H1 (cell line): ENCODE measurements at regions not wholly inside any gene's neighbourhood (a gene's known extent, or its start where the extent isn't known, plus 50 kb on each side); places are given as distances from the start of the nearest gene placed in this dataset.

Source experiments
- CTCF ChIA-PET: fragments of 300-600 bp; sonication (Branson Sonifier 250); formaldehyde crosslinking; loops from one replicate; lab custom pipeline; 2021; ENCODE audit not compliant: partially characterized antibody; lab: Charles Lee
- POLR2A ChIA-PET: fragments of 300-600 bp; sonication (Branson Sonifier 250); formaldehyde crosslinking; loops from one replicate; lab custom pipeline; 2021; ENCODE audit warnings: inconsistent platforms; ENCODE audit not compliant: partially characterized antibody; lab: Charles Lee
- DNase-seq, 2 experiments: peaks; one replicate each; pipeline versions ENCODE4 v3.0.0 to v3.0.0-alpha.2; 2010 to 2022; ENCODE audit warnings: low spot score in 2 of 2, low read depth in 1 of 2, mixed read lengths in 1 of 2
- FAIRE-seq: peaks from 2 replicates; lab custom pipeline; 2011; peaks lifted over from hg19 to GRCh38; lab: Jason Lieb, UNC
- H2AFZ ChIP-seq: 2 replicates; pipeline ENCODE4 v1.8.1; 2012; ENCODE audit warnings: low read length, inconsistent platforms
- H2AK5ac ChIP-seq: 2 replicates; pipeline ENCODE4 v1.6.1; 2013; ENCODE audit warnings: low read depth, low read length
- H2BK120ac ChIP-seq: replicated peaks from 2 replicates; pipeline ENCODE3; 2013; ENCODE audit warnings: low read depth, low read length, inconsistent platforms
- H2BK12ac ChIP-seq: 2 replicates; pipeline ENCODE4 v1.6.1; 2013; ENCODE audit warnings: low read depth, low read length
- H2BK15ac ChIP-seq: 2 replicates; pipeline ENCODE4 v1.6.1; 2013; ENCODE audit warnings: low read length
- H2BK20ac ChIP-seq: 2 replicates; pipeline ENCODE4 v1.6.1; 2013; ENCODE audit warnings: low read length
- H2BK5ac ChIP-seq: 2 replicates; pipeline ENCODE4 v1.6.1; 2013; ENCODE audit warnings: low read depth, low read length
- H3K14ac ChIP-seq: 2 replicates; pipeline ENCODE4 v1.6.1; 2013; ENCODE audit warnings: inconsistent platforms; ENCODE audit not compliant: insufficient read length
- H3K18ac ChIP-seq: 2 replicates; pipeline ENCODE4 v1.6.1; 2013; ENCODE audit warnings: low read length; ENCODE audit errors: extremely low read depth
- H3K23ac ChIP-seq: 2 replicates; pipeline ENCODE4 v1.6.1; 2013; ENCODE audit warnings: inconsistent platforms; ENCODE audit not compliant: insufficient read length
- H3K23me2 ChIP-seq: 2 replicates; pipeline ENCODE4 v1.6.1; 2013; ENCODE audit warnings: low read depth, low read length
- H3K27ac ChIP-seq: 2 replicates; pipeline ENCODE4 v1.6.1; 2011; ENCODE audit warnings: low read depth, low read length, inconsistent platforms
- H3K27me3 ChIP-seq, 4 experiments: replicated peaks in 1 of 4; 1 replicate in 1 of 4; 2 replicates in 3 of 4; pipeline versions ENCODE4 v1.6.1 to v1.8.1; 2011 to 2013; ENCODE audit warnings: low read length in 3 of 4, mild to moderate bottlenecking in 3 of 4, inconsistent platforms in 2 of 4, mixed read lengths in 2 of 4, moderate library complexity in 1 of 4; ENCODE audit not compliant: control insufficient read depth in 3 of 4, insufficient read depth in 3 of 4; ENCODE audit errors: extremely low read depth in 1 of 4
- H3K36me3 ChIP-seq, 4 experiments: 2 replicates each; pipeline versions ENCODE4 v1.6.1 to v1.8.1; 2011 to 2013; ENCODE audit warnings: mild to moderate bottlenecking in 4 of 4, low read length in 3 of 4, moderate library complexity in 2 of 4, control low read depth in 1 of 4, inconsistent platforms in 1 of 4; ENCODE audit not compliant: insufficient read depth in 4 of 4, control insufficient read depth in 2 of 4
- H3K4ac ChIP-seq: replicated peaks from 2 replicates; pipeline ENCODE3; 2013; ENCODE audit warnings: low read length, low read depth, mixed read lengths, inconsistent platforms; ENCODE audit not compliant: insufficient read length
- H3K4me1 ChIP-seq, 4 experiments: replicated peaks in 1 of 4; 1 replicate in 1 of 4; 2 replicates in 3 of 4; pipeline versions ENCODE4 v1.6.1 to v1.8.1; 2011 to 2013; ENCODE audit warnings: low read length in 3 of 4, inconsistent platforms in 2 of 4, mixed read lengths in 1 of 4; ENCODE audit not compliant: insufficient read depth in 4 of 4, control insufficient read depth in 3 of 4
- H3K4me2 ChIP-seq, 2 experiments: 2 replicates each; pipeline versions ENCODE4 v1.6.1 to v1.8.1; 2011 to 2013; ENCODE audit warnings: low read depth in 2 of 2, low read length in 2 of 2, control low read depth in 1 of 2, inconsistent platforms in 1 of 2, mild to moderate bottlenecking in 1 of 2; ENCODE audit not compliant: insufficient read depth in 1 of 2
- H3K4me3 ChIP-seq, 4 experiments: fragments of 200-600, 300-600 bp in 1 of 4; sonication (generic), shearing (Covaris generic), sonication (Bioruptor Twin) in 1 of 4; 2 replicates each; pipeline versions ENCODE4 v1.5.1 to v1.8.1; 2011 to 2016; ENCODE audit warnings: low read length in 4 of 4, low read depth in 3 of 4, control low read depth in 2 of 4, inconsistent platforms in 2 of 4, mild to moderate bottlenecking in 2 of 4, mixed read lengths in 1 of 4, moderate library complexity in 1 of 4; ENCODE audit not compliant: insufficient read depth in 2 of 4; ENCODE audit errors: extremely low read depth in 1 of 4
- H3K56ac ChIP-seq: replicated peaks from 2 replicates; pipeline ENCODE3; 2013; ENCODE audit warnings: low read depth, mild to moderate bottlenecking, mixed read lengths, low read length, inconsistent platforms; ENCODE audit not compliant: insufficient read length
- H3K79me1 ChIP-seq: 2 replicates; pipeline ENCODE4 v1.6.1; 2013; ENCODE audit warnings: low read depth, low read length, control low read depth
- H3K79me2 ChIP-seq, 2 experiments: 2 replicates each; pipeline versions ENCODE4 v1.6.1 to v1.8.1; 2012 to 2013; ENCODE audit warnings: low read length in 2 of 2, mild to moderate bottlenecking in 2 of 2, inconsistent platforms in 1 of 2; ENCODE audit not compliant: insufficient read depth in 2 of 2, control insufficient read depth in 1 of 2
- H3K9ac ChIP-seq, 4 experiments: replicated peaks in 1 of 4; 1 replicate in 1 of 4; 2 replicates in 3 of 4; pipeline versions ENCODE4 v1.6.1 to v1.8.1; 2011 to 2013; ENCODE audit warnings: low read depth in 3 of 4, low read length in 3 of 4, control low read depth in 2 of 4, mild to moderate bottlenecking in 2 of 4, moderate library complexity in 2 of 4, inconsistent platforms in 1 of 4; ENCODE audit errors: extremely low read depth in 1 of 4
- H3K9me3 ChIP-seq, 2 experiments: 2 replicates each; pipeline versions ENCODE4 v1.6.1 to v1.8.1; 2012 to 2013; ENCODE audit warnings: mild to moderate bottlenecking in 2 of 2, moderate library complexity in 2 of 2, control low read depth in 1 of 2, inconsistent platforms in 1 of 2, low read depth in 1 of 2, low read length in 1 of 2, mixed read lengths in 1 of 2; ENCODE audit not compliant: insufficient read depth in 2 of 2
- H4K20me1 ChIP-seq, 2 experiments: replicated peaks in 1 of 2; 2 replicates each; pipeline versions ENCODE3 to v1.8.1; 2011 to 2013; ENCODE audit warnings: inconsistent platforms in 2 of 2, low read length in 2 of 2, mild to moderate bottlenecking in 1 of 2; ENCODE audit not compliant: insufficient read depth in 2 of 2, control insufficient read depth in 1 of 2
- H4K5ac ChIP-seq: 2 replicates; pipeline ENCODE4 v1.6.1; 2013; ENCODE audit warnings: low read length, low read depth, mixed read lengths, inconsistent platforms; ENCODE audit not compliant: insufficient read length
- H4K8ac ChIP-seq: 2 replicates; pipeline ENCODE4 v1.8.0; 2013; ENCODE audit warnings: mild to moderate bottlenecking, moderate library complexity, low read length, inconsistent platforms; ENCODE audit not compliant: insufficient read depth; ENCODE audit errors: extremely low read depth
- H4K91ac ChIP-seq: replicated peaks from 2 replicates; pipeline ENCODE3; 2013; ENCODE audit warnings: low read length, mixed read lengths, inconsistent platforms; ENCODE audit not compliant: insufficient read length
- CREB1 ChIP-seq: IDR thresholded peaks from 2 replicates; pipeline ENCODE4 v1.6.1; 2012; ENCODE audit warnings: inconsistent platforms
- EGR1 ChIP-seq: IDR thresholded peaks from 2 replicates; pipeline ENCODE4 v1.6.1; 2011; ENCODE audit warnings: low read depth, low read length, borderline replicate concordance
- FOSL1 ChIP-seq: IDR thresholded peaks from 2 replicates; pipeline ENCODE4 v1.6.1; 2011; ENCODE audit warnings: mild to moderate bottlenecking, low read depth, low read length, moderate library complexity; ENCODE audit not compliant: insufficient read depth
- POU5F1 ChIP-seq: IDR thresholded peaks from 2 replicates; pipeline ENCODE4 v1.6.1; 2011; ENCODE audit warnings: low read depth, mild to moderate bottlenecking, low read length, moderate library complexity
- RAD21 ChIP-seq, 2 experiments: IDR thresholded peaks in 1 of 2; conservative IDR thresholded peaks in 1 of 2; 2 replicates each; pipeline ENCODE4 v1.6.1; 2011; ENCODE audit warnings: low read depth in 2 of 2, low read length in 2 of 2, improper control_type of control experiment in 1 of 2, inconsistent platforms in 1 of 2, mild to moderate bottlenecking in 1 of 2, moderate library complexity in 1 of 2
- SP2 ChIP-seq: IDR thresholded peaks from 2 replicates; pipeline ENCODE4 v1.6.1; 2012; ENCODE audit warnings: mild to moderate bottlenecking, low read length, inconsistent platforms
- SRF ChIP-seq: IDR thresholded peaks from 2 replicates; pipeline ENCODE4 v1.6.1; 2011; ENCODE audit warnings: mild to moderate bottlenecking, low read depth, low read length, moderate library complexity
- TEAD4 ChIP-seq: IDR thresholded peaks from 2 replicates; pipeline ENCODE4 v1.6.1; 2012; ENCODE audit warnings: low read depth, low read length, inconsistent platforms, mixed read lengths
- ZNF274 ChIP-seq: IDR thresholded peaks from 2 replicates; pipeline ENCODE4 v1.7.0; 2012; ENCODE audit warnings: low read length, borderline replicate concordance; ENCODE audit errors: extremely low read depth
- WGBS, 2 experiments: shearing (Covaris generic) in 1 of 2; methylation state at CpG; one replicate each; pipeline versions ENCODE4 v1.1.6 to v1.1.7; 2013 to 2015; ENCODE audit warnings: low lambda C conversion rate in 2 of 2, mixed read lengths in 2 of 2, inconsistent platforms in 1 of 2, low coverage in 1 of 2, missing lambda C conversion rate in 1 of 2; ENCODE audit not compliant: insufficient replicate concordance in 2 of 2, insufficient coverage in 1 of 2, insufficient read length in 1 of 2; ENCODE audit errors: extremely low coverage in 1 of 2, missing lambda C conversion rate in 1 of 2; 5-methylcytosine and 5-hydroxymethylcytosine counted together
- TF ChIP-seq, protein P1 (sequence below), 3 experiments: IDR thresholded peaks; 1 replicate in 2 of 3; 2 replicates in 1 of 3; pipeline versions ENCODE4 v1.5.1 to v1.6.1; 2011; ENCODE audit warnings: low read length in 3 of 3, mild to moderate bottlenecking in 3 of 3, inconsistent platforms in 2 of 3, low read depth in 1 of 3, moderate library complexity in 1 of 3; ENCODE audit not compliant: insufficient read depth in 1 of 3; ENCODE audit errors: control extremely low read depth in 1 of 3

DNA sequence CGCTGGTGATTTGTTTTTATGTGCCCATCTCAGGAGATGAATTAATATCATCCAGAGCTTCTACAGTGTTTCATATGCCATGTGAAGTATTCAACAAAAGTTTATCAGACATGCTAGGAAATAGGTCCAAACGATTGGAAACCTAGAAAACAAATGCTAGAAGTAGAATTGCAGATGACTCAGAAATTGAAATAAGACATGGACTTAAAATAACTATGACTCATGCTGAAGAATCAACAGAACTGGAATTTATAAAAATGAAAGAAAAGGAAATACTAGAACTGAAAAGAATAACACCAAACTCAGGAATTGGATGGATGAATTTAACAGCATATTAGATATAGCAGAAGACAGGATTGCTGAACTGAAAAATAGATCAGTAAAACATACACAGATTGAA lies 172.7 kb upstream of the GIMD1 start:
- H2BK12ac ChIP-seq: no peak overlapping the region
- H4K8ac ChIP-seq: no peak overlapping the region
- POLR2A ChIA-PET: no interaction called here
- H3K23ac ChIP-seq: no peak overlapping the region
- H3K9me3 ChIP-seq: no peaks in the 10 kb centered on the region
- no peak overlapping the region for H3K14ac ChIP-seq
- H3K4ac ChIP-seq: no peak overlapping the region
- no peak overlapping the region for H2AFZ ChIP-seq
- H3K23me2 ChIP-seq: no peaks in the 10 kb centered on the region
- no peak overlapping the region for H3K4me2 ChIP-seq
- no peaks in the 10 kb centered on the region for H3K79me1 ChIP-seq
- no peak overlapping the region for H3K9ac ChIP-seq
- H3K79me2 ChIP-seq: no peaks in the 10 kb centered on the region
- H2BK5ac ChIP-seq: no peak overlapping the region
- no peak overlapping the region for H2BK120ac ChIP-seq
- WGBS, 2 experiments: 94% methylated on average over 2 of the region's 2 CpGs; no CpG with 5 or more reads in 1 of the 2 experiments
- H3K4me1 ChIP-seq: no peaks in the 10 kb centered on the region
- DNase-seq (no peak), FAIRE-seq (no peak)
- TF ChIP-seq TEAD4 (no peak), RAD21 (IDR thresholded peaks at IDR 0.05 in 1 of 2, conservative IDR thresholded peaks at IDR 0.05 in 1 of 2; ENCODE audit: low read depth in 2 of 2, low read length in 2 of 2) (no peak), SP2 (no peak), CREB1 (no peak), FOSL1 (no peak), POU5F1 (no peak), EGR1 (no peak), ZNF274 (no peak), SRF (no peak)
- TF ChIP-seq, protein P1, sequence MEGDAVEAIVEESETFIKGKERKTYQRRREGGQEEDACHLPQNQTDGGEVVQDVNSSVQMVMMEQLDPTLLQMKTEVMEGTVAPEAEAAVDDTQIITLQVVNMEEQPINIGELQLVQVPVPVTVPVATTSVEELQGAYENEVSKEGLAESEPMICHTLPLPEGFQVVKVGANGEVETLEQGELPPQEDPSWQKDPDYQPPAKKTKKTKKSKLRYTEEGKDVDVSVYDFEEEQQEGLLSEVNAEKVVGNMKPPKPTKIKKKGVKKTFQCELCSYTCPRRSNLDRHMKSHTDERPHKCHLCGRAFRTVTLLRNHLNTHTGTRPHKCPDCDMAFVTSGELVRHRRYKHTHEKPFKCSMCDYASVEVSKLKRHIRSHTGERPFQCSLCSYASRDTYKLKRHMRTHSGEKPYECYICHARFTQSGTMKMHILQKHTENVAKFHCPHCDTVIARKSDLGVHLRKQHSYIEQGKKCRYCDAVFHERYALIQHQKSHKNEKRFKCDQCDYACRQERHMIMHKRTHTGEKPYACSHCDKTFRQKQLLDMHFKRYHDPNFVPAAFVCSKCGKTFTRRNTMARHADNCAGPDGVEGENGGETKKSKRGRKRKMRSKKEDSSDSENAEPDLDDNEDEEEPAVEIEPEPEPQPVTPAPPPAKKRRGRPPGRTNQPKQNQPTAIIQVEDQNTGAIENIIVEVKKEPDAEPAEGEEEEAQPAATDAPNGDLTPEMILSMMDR (IDR thresholded peaks at IDR 0.05; ENCODE audit: control extremely low read depth in 1 of 3, insufficient read depth in 1 of 3, low read depth in 1 of 3, low read length in 3 of 3): no peak
- no peak overlapping the region for H2AK5ac ChIP-seq
- no peaks in the 10 kb centered on the region for H3K27me3 ChIP-seq
- no peak overlapping the region for H4K91ac ChIP-seq
- no peak overlapping the region for H4K5ac ChIP-seq
- no peak overlapping the region for H3K18ac ChIP-seq
- H2BK15ac ChIP-seq: no peak overlapping the region
- H3K4me3 ChIP-seq: no peak overlapping the region
- H3K36me3 ChIP-seq: no peaks in the 10 kb centered on the region
- no peaks in the 10 kb centered on the region for H4K20me1 ChIP-seq
- CTCF ChIA-PET: interaction anchor here (0.8 kb wide), 1 partner anchor 157 kb away, joined by 3 read pairs; no protein-coding TSS in a partner anchor
- no peak overlapping the region for H2BK20ac ChIP-seq
- H3K56ac ChIP-seq: no peak overlapping the region
- no peak overlapping the region for H3K27ac ChIP-seq
